ENCODE measurements at regions not wholly inside any gene's neighbourhood (a gene's known extent, or its start where the extent isn't known, plus 50 kb on each side); places are given as distances from the start of the nearest gene placed in this dataset.
"Not testable (repeated sequence)": the region's sequence is repeated elsewhere in the genome, so short reads cannot be mapped to it uniquely, and the experiment has no call there.

GRCh38 chr14:50018201-50018932 lies 98.0 kb downstream of the VCPKMT start:
- no peak for DNase-seq (ENCODE audit: low read depth in 2 of 2)

GRCh38 chr14:50018933-50019210 lies 97.5 kb downstream of the VCPKMT start:
- DNase-seq (ENCODE audit: low read depth in 2 of 2): no peak

GRCh38 chr14:50020184-50020583 lies 96.2 kb downstream of the VCPKMT start:
- DNase-seq (ENCODE audit: low read depth in 2 of 2): no peak

GRCh38 chr14:50020799-50021198 lies 95.6 kb downstream of the VCPKMT start:
- no peak for DNase-seq (ENCODE audit: low read depth in 2 of 2)

GRCh38 chr14:50021261-50022031 lies 94.9 kb downstream of the VCPKMT start:
- DNase-seq (ENCODE audit: low read depth in 2 of 2): no peak

GRCh38 chr14:50022661-50023060 lies 93.7 kb downstream of the VCPKMT start:
- DNase-seq (ENCODE audit: low read depth in 2 of 2): no peak

GRCh38 chr14:50023671-50024490 lies 92.5 kb downstream of the VCPKMT start:
- no peak for DNase-seq (ENCODE audit: low read depth in 2 of 2)

- DNase-seq (ENCODE audit: low read depth in 2 of 2): no peak
Observed at GRCh38 chr14:50025073-50025472, 91.3 kb downstream of the VCPKMT start.

- DNase-seq (ENCODE audit: low read depth in 2 of 2): no peak
Observed at GRCh38 chr14:50025776-50026175, 90.6 kb downstream of the VCPKMT start.

- no peak for DNase-seq (ENCODE audit: low read depth in 2 of 2)
Observed at GRCh38 chr14:50026396-50026795, 90.0 kb downstream of the VCPKMT start.

- DNase-seq (ENCODE audit: low read depth in 2 of 2): no peak
Observed at GRCh38 chr14:50027816-50028215, 88.6 kb downstream of the VCPKMT start.

GRCh38 chr14:50028458-50028857 lies 87.9 kb downstream of the VCPKMT start:
- no peak for DNase-seq (ENCODE audit: low read depth in 2 of 2)

GRCh38 chr14:50030036-50030435 lies 86.3 kb downstream of the VCPKMT start:
- DNase-seq (ENCODE audit: low read depth in 2 of 2): no peak

- not testable (repeated sequence) for DNase-seq (ENCODE audit: low read depth in 2 of 2)
Observed at GRCh38 chr14:50030911-50031310, 85.5 kb downstream of the VCPKMT start.

GRCh38 chr14:50031602-50032313 lies 84.6 kb downstream of the VCPKMT start:
- no peak for DNase-seq (ENCODE audit: low read depth in 2 of 2)

GRCh38 chr14:50032462-50033167 lies 83.8 kb downstream of the VCPKMT start:
- DNase-seq (ENCODE audit: low read depth in 2 of 2): not testable (repeated sequence)

- DNase-seq (ENCODE audit: low read depth in 2 of 2): no peak
Observed at GRCh38 chr14:50035214-50035613, 81.2 kb downstream of the VCPKMT start.

- no peak for DNase-seq (ENCODE audit: low read depth in 2 of 2)
Observed at GRCh38 chr14:50036211-50036610, 80.2 kb downstream of the VCPKMT start.

- no peak for DNase-seq (ENCODE audit: low read depth in 2 of 2)
Observed at GRCh38 chr14:50036637-50037036, 79.7 kb downstream of the VCPKMT start.

- no peak for DNase-seq (ENCODE audit: low read depth in 2 of 2)
Observed at GRCh38 chr14:50037240-50037639, 79.1 kb downstream of the VCPKMT start.

GRCh38 chr14:50037852-50038251 lies 78.5 kb downstream of the VCPKMT start:
- DNase-seq (ENCODE audit: low read depth in 2 of 2): no peak
